ENCODE measurements at regions not wholly inside any gene's neighbourhood (a gene's known extent, or its start where the extent isn't known, plus 50 kb on each side); places are given as distances from the start of the nearest gene placed in this dataset.

DNA sequence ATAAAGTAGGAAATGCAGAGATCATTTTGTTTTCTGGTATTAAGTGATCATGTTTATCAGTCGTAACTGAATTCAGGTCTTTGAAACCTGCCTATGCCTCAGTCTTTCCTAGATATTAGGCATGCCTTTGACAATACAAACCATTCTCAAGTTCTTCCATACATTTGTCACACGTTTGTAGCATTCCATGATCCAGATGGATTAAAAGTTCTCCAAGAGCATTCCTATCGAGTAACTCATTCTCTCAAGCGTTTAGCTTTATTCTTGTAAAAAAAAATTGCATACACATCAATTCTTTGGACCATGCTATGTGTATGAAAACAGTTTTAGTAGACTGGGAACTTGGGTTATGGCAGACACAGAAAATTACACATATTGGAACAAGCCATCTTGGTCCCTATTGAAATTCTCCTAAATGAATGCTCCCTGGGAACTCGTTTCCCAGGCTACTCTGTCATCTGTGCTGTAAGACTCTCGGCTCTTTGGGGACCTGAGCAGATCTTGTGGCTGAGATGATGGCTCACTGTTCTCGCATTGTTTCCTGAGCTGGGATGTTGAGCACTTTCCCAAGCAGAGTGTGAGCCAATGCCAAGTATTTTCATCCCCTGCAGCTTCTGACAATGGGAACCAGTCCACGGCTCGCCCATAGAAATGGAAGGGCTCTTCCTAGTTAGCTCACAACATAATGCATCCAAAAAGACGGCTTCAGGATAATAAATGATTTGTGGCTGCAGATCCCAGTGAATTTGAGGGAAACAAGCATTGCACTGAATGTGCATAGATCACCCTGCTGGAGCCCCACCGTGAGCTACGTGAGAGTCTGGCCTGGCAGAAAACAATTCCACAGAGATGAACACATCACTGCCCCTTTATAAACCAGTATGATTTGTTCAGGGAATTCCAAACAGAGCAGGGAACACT lies 230.2 kb downstream of the IRX1 start:
- DNase-seq (ENCODE audit: low read depth in 2 of 2), result no peak

DNA sequence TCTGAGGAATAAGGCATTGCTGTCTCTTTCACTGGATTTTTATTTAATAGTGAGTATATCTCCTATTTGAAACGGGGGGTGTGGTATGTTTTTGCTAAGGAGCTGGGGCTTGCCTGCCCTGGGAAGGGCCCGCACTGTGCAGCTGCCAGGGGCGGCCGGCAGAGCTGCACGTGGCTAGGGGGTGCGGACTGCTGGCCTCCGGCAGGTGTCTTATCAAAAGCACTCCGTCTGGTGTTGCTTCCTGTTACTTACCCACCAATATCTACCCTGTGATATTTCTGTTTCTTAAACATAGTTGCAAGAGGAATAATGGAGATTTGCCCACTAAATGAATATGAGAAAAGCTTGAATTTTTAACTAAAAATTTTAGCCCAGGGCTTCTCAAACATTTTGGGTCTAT lies 232.0 kb downstream of the IRX1 start:
- DNase-seq (ENCODE audit: low read depth in 2 of 2), result no peak

- no peak for DNase-seq (ENCODE audit: low read depth in 2 of 2)
Measured at GRCh38 chr5:3828761-3829160, 233.1 kb downstream of the IRX1 start.

DNA sequence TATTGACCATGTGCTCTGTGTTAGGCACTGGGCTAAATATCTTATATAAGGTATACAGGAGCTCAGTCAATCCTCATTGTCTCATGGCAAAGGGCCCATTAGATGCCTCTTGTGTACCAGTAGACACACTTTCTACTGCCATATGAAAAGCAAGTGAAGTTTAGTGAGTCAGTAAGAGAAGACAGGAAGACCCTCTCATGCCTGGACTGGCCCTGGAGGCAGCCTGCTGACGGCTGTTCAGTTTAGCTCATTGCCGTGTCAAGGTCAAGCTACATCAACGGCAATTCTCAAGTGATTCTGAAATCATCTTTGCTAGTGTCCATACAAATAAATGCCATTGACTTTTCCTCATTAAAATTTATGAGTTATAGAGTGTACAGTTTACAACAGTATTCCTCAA lies 237.9 kb downstream of the IRX1 start:
- DNase-seq (ENCODE audit: low read depth in 2 of 2), result no peak

DNA sequence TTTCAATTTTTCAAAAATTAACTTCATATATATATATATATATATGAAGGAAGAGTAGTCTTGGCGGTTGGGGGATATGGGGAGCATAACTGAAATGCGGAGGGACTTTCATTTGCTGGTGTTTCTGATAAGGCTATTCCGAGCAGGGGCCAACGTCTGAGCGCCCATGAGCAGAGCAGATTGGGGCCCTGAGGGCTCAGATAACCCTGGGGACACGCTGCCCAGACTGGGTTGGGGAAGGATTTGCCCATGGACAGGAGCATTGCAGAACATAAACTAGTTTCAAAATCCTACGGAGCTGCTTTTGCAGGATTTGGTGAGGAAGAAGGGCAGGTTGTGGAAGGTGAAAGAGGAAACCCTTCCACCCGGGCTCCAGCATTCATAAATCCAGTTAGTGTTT lies 240.2 kb downstream of the IRX1 start:
- DNase-seq (ENCODE audit: low read depth in 2 of 2), result no peak

GRCh38 chr5:3836528-3836927 lies 240.9 kb downstream of the IRX1 start:
- DNase-seq (ENCODE audit: low read depth in 2 of 2), result no peak

GRCh38 chr5:3837506-3837905 lies 241.9 kb downstream of the IRX1 start:
- DNase-seq (ENCODE audit: low read depth in 2 of 2), result no peak

DNA sequence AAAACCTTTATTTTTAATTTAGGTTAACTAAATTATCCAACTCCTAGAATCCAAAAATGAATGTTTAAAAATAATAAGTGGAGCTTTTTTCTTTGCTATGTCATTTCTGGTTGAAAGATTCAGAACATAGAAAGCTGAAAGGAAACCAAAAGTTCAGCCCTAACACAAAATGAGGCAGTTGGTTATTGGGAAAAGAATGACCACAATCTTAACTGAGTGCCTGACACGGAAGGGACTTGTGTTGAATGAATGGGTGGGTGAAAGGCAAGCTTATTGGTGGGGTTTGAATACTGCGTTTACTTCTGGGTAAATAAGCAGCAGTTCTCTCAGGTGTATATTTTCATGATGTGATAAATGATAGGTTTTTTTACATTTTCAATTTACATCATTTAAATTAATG lies 243.5 kb downstream of the IRX1 start:
- no peak for DNase-seq (ENCODE audit: low read depth in 2 of 2)

DNA sequence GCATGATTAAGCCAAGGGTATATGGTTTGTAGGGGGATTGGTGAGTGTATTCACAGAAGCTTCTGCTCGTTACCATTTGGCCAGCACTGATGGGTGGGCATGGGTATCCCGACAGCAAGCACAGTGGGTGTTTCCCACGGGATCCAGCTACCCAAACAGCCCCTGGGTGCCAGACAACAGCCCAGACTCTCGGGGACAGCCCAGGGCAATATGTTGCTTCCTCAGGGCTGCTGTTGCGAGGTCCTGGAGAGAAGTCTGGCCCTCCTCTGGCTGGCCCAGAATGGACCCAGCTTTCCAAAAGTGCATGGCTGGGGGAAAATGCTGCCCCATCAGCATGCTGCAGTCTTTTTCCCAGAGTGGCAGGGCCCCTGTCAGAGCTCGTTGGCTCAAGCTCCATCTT lies 247.0 kb downstream of the IRX1 start:
- no peak for DNase-seq (ENCODE audit: low read depth in 2 of 2)

DNA sequence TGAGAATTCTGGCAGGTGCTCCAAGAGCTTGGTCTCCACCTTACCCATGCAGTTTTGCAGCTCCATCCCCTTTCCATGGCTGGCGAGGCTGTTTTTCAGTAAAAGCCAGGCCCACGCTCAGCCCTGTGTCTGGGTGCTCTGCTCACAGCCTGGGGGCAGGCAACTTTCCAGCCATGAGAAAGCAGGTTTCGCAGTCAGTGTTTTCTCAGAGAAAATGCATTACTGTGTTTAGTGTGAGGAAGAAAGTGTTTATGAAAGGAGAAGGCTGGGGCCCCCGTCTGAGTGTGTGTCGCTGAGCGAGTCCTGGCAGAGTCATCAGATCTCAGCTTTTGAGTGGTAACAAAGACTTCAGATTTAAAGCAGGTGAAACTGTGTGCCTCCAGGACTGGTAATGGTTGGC lies 248.1 kb downstream of the IRX1 start:
- DNase-seq (ENCODE audit: low read depth in 2 of 2), result no peak

- DNase-seq (ENCODE audit: low read depth in 2 of 2), result no peak
Measured at GRCh38 chr5:3844266-3844665, 248.6 kb downstream of the IRX1 start.

GRCh38 chr5:3845230-3845629 lies 249.6 kb downstream of the IRX1 start:
- no peak for DNase-seq (ENCODE audit: low read depth in 2 of 2)

DNA sequence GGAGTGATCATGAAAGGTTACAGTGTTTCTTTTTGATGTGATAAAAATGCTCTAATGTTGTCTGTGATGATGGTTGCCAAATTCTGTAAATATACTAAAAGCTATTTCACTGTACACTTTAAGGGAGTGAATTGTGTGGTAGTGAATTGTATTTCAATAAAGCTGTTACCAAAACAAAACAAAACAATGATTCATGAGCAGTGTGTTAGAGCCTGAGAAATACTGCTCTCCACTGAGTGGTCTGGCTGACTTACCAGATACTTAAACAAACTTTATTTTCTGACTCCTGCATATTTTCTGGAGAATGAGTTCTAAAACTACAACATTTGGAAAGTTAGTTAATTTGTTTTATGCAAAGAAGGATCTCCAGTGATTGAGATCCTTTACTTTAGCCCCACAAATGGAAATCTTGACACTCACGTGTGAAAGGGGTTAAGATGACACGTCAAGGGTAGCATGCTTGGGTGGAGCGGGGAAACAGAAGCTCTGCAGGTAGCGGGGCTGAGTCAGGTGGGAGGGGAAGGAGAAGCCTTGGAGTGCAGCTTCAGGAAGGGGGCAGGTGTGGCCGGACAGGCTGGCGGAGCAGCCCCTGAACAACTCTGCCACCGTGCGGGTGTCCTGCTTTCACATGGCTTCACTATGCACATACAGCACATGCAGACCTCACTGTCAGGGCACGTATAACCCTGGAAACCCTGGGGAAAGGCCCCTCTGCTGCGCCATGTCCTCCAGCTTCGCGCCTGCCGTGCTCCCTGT lies 256.7 kb downstream of the IRX1 start:
- no peak for DNase-seq (ENCODE audit: low read depth in 2 of 2)

GRCh38 chr5:3853362-3853761 lies 257.7 kb downstream of the IRX1 start:
- no peak for DNase-seq (ENCODE audit: low read depth in 2 of 2)

DNA sequence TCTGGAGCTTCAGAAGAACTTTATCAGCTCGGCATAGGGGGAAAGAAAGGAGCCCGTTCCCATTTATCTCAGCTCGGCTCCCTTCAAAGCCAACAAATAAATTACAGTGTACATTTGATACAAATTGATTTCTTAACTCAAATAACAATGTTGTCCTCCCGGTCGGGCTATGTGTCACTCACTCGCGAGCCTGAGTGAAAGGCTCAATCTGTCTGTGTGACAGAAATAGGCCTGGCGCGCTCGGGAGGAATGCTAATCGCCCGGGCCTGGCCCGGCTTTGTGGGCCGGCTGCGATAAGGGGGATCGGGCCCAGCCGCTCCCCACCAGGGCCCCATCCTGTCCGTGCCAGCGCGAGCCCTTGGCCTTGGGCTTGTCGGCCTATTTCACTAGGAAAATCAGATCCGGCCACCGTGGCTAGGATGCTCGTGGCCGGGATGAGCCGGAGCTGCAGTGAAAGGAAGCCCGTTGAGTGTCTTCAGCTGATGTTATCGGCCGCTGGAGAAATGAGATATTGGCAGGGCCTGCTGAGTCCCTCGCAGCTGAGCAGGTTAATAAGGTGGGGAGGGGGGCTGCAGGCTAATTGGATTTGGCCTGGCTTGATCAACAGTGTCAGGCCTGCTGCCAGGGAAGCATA lies 258.7 kb downstream of the IRX1 start:
- no peak for DNase-seq (ENCODE audit: low read depth in 2 of 2)

- no peak for DNase-seq (ENCODE audit: low read depth in 2 of 2)
Measured at GRCh38 chr5:3856036-3856435, 260.4 kb downstream of the IRX1 start.

DNA sequence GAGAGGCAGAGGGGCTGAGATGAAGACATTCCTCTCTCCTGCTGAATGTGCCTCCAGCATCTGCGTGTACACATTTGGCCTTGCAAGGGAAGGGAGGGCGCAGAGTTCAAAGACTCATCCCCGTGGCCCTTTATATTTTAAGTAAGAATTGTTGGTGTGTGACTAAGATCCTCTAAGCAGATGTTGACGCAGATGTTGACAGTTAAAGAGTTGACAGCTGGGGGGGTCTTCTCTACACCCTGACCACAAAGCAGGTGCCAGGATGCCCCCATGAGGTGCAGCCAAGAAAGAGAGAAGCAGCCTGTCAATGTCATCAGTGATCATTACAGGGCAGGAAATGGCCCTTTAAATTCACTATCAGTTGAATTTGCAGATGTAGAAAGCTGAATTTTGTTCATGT lies 262.9 kb downstream of the IRX1 start:
- DNase-seq (ENCODE audit: low read depth in 2 of 2), result no peak

DNA sequence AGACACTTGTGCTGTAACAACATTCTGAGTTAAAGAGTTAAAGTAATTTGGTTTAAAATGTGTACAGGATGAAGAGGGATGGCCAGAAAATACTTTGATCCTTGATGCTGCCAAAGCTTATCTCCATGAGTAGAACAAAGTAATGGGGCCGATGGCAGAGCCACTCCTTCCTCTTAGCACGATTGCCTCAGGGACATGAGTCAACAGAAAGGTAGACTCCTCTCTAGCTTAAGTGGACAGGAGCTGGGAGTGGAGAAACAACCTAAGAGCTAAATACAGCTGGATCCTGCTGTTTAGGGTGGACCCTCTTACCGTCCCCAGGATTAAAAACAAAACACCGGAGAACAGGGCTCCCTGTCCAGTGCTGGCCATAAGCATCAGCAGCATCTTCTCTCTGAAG lies 267.3 kb downstream of the IRX1 start:
- no peak for DNase-seq (ENCODE audit: low read depth in 2 of 2)

DNA sequence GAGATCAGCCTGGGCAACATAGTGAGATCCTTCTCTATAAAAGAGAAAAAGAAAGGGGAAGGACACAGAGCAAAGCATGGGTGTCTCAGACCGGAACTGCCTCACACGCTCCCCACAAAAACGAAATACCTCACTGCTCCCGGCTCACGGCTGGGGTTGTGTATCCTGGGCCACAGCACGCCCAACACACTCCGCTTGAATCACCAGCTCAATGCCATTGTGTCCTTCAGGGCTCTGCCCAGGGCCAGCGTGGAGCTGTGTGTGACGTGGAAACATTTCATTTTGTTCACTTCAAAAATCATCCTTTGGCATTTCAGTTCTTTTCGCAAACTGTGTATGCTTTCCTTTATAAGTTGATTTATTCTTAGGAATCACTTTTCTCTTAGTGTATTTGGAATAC lies 279.5 kb downstream of the IRX1 start:
- DNase-seq (ENCODE audit: low read depth in 2 of 2), result no peak

DNA sequence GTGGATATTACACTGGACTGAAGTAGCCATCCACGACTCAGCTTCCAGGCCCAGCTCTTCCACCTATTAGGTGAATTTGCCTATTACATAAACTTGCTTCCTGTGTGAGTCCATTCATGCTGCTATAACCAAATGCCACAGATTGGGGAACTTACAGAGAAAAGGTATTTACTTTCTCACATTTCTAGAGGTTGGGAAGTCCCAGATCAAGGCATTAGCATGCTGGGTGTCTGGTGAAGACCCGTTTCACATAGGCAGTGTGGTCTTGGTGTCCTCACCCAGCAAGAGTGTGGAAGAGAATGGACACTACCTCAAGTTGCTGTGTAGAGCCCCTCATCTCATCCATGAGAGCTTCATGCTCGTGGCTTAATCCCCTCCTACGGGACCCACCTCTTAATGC lies 282.6 kb downstream of the IRX1 start:
- no peak for DNase-seq (ENCODE audit: low read depth in 2 of 2)

- no peak for DNase-seq (ENCODE audit: low read depth in 2 of 2)
Measured at GRCh38 chr5:3883040-3883439, 287.4 kb downstream of the IRX1 start.

- DNase-seq (ENCODE audit: low read depth in 2 of 2), result no peak
Measured at GRCh38 chr5:3886524-3887451, 291.2 kb downstream of the IRX1 start.

Measured in stimulated activated CD4-positive, alpha-beta T cell treated with anti-CD3 and anti-CD28 coated beads, Interleukin-15, amount 100 ng/mL, for 48 hours (primary cell).